ENCODE measurements at regions not wholly inside any gene's neighbourhood (a gene's known extent, or its start where the extent isn't known, plus 50 kb on each side); places are given as distances from the start of the nearest gene placed in this dataset.
"Not testable (repeated sequence)": the region's sequence is repeated elsewhere in the genome, so short reads cannot be mapped to it uniquely, and the experiment has no call there.

DNA sequence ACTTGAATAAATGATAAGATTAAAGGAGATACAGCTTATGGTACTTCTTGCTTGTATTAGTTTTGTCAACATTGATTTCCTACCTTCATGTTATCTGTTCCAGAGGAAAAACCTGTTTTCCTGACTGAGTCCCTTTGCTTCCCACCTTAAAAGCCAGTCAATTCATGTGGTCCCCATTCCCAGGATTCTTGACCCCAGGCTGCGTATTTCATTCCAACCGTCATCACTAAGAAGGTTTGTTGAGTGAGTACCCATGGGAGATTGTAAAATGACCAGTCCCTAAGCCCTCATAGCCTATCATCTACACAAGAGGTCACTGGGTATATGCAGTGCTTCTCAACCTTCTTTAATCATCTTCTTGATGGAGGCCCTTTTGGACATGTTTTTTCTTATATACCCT, 52.2 kb downstream of the BEX3 start:
- Mint-ChIP-seq H3K27ac (no peak overlapping the region), H3K4me1 (ENCODE audit: low read depth) (no peaks in the 10 kb centered on the region), H3K27me3 (no peaks in the 10 kb centered on the region), H3K36me3 (ENCODE audit: low read depth) (no peaks in the 10 kb centered on the region), H3K9me3 (no peaks in the 10 kb centered on the region), H3K4me3 (no peak overlapping the region)

DNA sequence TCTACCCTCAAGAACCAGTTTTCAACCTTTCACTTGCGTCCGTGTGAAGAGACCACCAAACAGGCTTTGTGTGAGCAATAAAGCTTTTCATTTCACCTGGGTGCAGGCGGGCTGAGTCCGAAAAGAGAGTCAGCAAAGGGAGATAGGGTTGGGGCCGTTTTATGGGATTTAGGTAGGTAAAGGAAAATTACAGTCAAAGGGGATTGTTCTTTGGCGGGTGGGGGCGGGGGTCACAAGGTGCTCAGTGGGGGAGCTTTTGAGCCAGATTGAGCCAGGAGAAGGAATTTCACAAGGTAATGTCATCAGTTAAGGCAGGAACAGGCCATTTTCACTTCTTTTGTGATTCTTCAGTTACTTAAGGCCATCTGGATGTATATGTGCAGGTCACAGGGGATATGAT, 52.7 kb downstream of the BEX3 start:
- H3K36me3 Mint-ChIP-seq (ENCODE audit: low read depth); H3K9me3 Mint-ChIP-seq; H3K27me3 Mint-ChIP-seq; H3K27ac Mint-ChIP-seq; H3K4me1 Mint-ChIP-seq (ENCODE audit: low read depth); H3K4me3 Mint-ChIP-seq: not testable (repeated sequence)

DNA sequence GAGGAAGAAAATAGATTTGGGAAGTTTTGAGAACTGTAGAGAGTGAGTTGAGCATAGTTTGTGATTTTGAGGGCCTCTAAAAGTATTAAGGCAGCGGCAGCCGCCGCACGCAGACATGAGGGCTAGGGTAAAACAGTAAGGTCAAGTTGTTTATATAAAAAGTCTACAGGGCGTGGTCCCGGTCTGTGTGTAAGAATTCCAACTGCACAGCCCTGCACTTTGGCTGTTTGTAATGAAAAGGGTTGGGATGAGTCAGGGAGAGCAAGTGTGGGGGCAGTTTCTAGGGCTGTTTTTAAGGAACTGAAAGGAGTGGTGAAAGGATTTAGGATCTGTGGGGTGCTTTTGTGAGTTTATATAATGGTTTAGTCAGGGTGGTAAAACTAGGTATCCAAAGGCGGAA, 55.0 kb downstream of the BEX3 start:
- Mint-ChIP-seq H3K36me3 (ENCODE audit: low read depth) (no peaks in the 10 kb centered on the region), H3K9me3 (no peaks in the 10 kb centered on the region), H3K27ac (no peak overlapping the region), H3K4me1 (ENCODE audit: low read depth) (no peaks in the 10 kb centered on the region), H3K27me3 (no peaks in the 10 kb centered on the region), H3K4me3 (no peak overlapping the region)

DNA sequence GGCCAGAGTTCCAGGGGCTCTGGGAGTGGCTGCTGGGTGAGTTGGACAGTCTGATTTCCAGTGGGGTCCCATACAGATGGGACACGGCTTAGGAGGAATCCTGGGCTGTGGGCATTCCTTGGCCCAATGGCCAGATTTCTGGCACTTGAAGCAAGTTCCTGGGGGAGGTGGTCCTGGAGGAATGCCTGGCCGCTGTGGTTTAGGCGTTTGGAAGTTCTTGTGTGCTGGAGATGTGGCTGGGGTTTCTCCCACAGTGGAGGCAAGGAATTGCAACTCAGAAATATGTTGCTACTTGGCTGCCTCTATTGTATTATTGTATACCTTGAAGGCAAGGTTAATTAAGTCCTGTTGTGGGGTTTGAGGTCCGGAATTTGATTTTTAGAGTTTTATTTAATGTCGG, 56.5 kb downstream of the BEX3 start:
- not testable (repeated sequence) for H3K4me3 Mint-ChIP-seq; H3K27ac Mint-ChIP-seq; H3K9me3 Mint-ChIP-seq; H3K36me3 Mint-ChIP-seq (ENCODE audit: low read depth); H3K27me3 Mint-ChIP-seq; H3K4me1 Mint-ChIP-seq (ENCODE audit: low read depth)

DNA sequence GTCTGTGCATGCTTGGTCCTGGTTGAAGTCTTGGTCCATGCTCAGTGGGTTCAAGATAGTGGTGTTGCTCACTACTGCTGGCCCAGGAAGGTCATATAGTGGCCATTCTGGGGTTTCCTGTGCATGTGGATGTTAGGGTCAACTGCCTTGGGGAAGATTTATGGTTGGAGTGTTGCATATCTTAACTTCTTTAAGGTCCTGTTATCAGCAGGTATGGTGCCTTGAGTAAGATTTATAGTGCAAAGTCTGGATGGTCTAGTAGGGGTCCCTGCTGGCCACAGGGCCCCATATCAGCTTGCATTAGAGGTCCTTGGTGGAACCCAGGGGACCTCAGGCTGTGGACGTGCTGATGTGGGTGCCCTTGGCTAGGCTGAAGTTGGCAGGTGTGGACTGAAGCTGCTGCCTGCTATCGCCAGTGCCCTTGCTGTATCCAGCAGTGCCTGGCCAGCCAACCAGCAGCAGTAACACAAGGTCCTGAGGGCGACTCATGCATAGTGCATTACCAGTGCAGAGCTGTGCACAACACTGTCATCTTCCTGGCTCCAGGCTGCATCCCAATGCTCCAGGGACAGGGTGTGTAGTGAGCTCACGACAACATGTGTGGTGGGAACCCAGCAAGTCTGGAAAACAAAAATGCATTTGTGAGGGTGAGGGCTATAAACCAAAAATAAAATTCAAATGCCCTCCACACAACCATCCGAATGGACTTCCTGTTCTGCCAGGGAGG, 61.0 kb downstream of the BEX3 start:
- Mint-ChIP-seq H3K27ac (no peak overlapping the region), H3K9me3 (no peaks in the 10 kb centered on the region), H3K36me3 (ENCODE audit: low read depth) (no peaks in the 10 kb centered on the region), H3K27me3 (no peaks in the 10 kb centered on the region), H3K4me1 (ENCODE audit: low read depth) (no peaks in the 10 kb centered on the region), H3K4me3 (no peak overlapping the region)

DNA sequence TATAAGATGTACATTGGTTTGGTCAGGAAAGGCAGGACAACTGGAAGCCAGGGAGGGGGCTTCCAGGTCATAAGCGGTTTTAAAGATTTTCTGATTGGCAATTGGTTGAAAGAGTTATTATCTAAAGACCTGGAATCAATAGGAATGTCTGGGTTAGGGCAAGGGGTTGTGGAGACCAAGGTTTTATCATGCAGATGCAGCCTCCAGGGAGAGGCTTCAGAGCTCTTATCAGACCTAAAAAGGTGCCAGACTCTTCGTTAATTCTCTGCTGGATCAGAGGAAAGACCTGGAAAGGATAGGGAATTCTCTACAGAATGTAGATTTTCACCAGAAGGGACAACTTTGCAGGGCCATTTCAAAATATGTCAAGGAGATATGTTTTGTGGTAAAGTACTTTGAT, 62.8 kb downstream of the BEX3 start:
- Mint-ChIP-seq H3K9me3 (no peaks in the 10 kb centered on the region), H3K27me3 (no peaks in the 10 kb centered on the region), H3K4me1 (ENCODE audit: low read depth) (no peaks in the 10 kb centered on the region), H3K4me3 (no peak overlapping the region), H3K36me3 (ENCODE audit: low read depth) (no peaks in the 10 kb centered on the region), H3K27ac (no peak overlapping the region)

DNA sequence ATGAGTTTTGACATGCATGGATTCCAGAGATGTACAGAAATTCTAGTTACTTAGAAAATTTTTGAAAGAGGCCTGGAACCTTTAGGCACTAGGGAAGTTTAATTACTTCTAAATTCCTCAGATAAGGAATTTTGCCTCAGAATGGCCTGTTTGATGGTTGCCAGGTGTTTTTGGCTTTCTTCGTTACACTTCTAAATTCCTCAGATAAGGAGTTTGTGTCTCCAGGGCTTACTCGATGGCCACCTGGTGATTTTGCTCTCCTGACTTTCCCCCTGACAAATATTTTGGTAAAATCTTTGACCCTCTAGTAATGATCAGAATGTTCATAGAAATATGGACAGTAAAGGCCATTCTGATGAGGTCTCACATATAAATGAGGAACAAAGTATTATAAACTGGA, 64.3 kb downstream of the BEX3 start:
- Mint-ChIP-seq H3K36me3 (ENCODE audit: low read depth) (no peaks in the 10 kb centered on the region), H3K4me1 (ENCODE audit: low read depth) (no peaks in the 10 kb centered on the region), H3K4me3 (no peak overlapping the region), H3K27me3 (no peaks in the 10 kb centered on the region), H3K9me3 (no peaks in the 10 kb centered on the region), H3K27ac (no peak overlapping the region)

DNA sequence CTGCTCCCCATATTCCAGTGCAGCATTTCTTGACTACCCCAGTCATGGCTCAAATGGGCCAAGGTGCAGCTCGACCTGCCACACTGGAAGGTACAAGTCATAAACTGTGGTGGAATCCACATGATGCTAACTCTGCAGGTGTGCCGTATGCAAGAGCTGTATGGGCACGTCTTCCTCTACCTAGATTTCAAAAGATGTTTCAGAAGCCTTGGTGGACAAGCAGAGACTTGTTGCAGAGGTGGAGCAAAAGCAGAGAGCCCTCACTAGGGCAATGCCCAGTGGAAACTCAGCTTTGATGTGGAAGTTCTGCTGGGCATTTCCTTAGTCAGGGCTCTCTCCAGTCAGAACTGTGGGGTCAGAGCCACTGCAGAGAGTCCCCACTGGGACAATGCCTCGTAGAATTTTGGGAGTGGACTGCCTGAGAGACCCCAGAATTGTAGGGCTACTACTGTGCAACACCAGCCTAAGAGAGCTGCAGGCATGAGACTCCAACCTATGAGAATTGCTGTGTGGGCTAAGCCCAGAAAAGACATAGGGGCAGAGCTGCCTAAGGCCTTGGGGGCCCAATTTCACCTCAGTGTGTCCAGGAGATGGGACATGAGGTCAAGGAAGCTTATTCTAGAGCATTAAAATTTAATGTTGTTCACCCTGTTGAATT, 65.7 kb downstream of the BEX3 start:
- H3K27me3 Mint-ChIP-seq, result no peaks in the 10 kb centered on the region
- H3K36me3 Mint-ChIP-seq (ENCODE audit: low read depth), result no peaks in the 10 kb centered on the region
- no peak overlapping the region for H3K27ac Mint-ChIP-seq
- no peaks in the 10 kb centered on the region for H3K9me3 Mint-ChIP-seq
- H3K4me3 Mint-ChIP-seq, result no peak overlapping the region
- H3K4me1 Mint-ChIP-seq (ENCODE audit: low read depth), result no peaks in the 10 kb centered on the region

DNA sequence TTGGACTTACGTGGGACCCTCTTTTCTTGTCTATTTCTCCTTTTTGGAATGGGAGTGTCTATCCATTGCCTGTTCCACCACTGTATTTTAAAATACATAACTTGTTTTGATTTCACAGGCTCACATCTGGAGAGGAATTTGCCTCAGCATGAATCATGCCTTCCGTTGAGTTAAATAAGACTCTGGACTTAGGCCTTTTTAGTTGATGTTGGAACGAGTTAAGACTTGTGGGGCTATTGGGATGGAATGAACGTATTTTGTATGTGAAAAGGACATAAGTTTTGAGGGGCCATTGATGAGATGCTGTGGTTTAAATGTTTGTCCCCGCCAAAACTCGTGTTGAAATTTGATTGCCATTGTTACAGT, 66.2 kb downstream of the BEX3 start:
- no peaks in the 10 kb centered on the region for H3K4me1 Mint-ChIP-seq (ENCODE audit: low read depth)

DNA sequence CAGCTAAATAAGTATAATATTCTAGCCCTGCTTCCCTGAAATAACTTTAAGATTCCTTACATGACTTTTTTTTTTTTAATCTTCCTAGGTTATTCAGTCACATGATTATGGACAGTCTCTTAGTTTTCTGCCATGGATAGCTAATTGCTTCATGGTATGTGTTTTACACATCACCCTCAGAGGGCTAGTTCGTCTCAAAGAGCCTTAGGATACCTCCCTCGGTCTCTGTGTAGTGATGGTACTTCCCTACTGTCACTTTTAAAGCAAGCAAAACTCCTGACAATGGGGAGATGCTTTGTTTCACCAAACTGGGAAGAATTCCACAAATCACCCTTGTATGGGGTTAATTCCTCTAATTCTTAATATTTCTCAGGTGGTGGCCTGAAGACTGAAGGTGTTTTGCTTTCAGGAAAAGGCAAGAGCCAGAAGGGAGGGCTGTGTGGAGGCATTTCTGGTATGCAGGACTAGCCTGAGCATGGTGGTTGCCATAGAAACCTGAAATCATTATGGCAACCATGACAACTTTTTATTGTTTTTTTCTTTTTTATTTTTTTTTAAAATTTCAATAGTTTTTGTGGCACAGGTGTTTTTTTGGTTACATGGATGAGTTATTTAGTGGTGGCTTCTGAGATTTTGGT, 70.4 kb downstream of the BEX3 start:
- Mint-ChIP-seq H3K36me3 (ENCODE audit: low read depth) (no peaks in the 10 kb centered on the region), H3K4me1 (ENCODE audit: low read depth) (no peaks in the 10 kb centered on the region), H3K27me3 (no peaks in the 10 kb centered on the region), H3K9me3 (no peaks in the 10 kb centered on the region), H3K4me3 (no peak overlapping the region), H3K27ac (no peak overlapping the region)

More for the DNA sequence above, 66.2 kb downstream of the BEX3 start:
- Mint-ChIP-seq H3K36me3 (ENCODE audit: low read depth) (no peaks in the 10 kb centered on the region), H3K4me3 (no peak overlapping the region), H3K9me3 (no peaks in the 10 kb centered on the region), H3K27me3 (no peaks in the 10 kb centered on the region), H3K27ac (peak overlapping the region; percentile 5)
